Gastroesophageal sphincter (tissue), 3 donors: ENCODE measurements at regions not wholly inside any gene's neighbourhood (a gene's known extent, or its start where the extent isn't known, plus 50 kb on each side); places are given as distances from the start of the nearest gene placed in this dataset.

ENCODE experiments used
- CTCF ChIP-seq, 4 experiments: fragments of 200-600 bp in 2 of 4; fragments of 450-650 bp in 2 of 4; sonication (generic) in 1 of 4; IDR thresholded peaks; one replicate each; pipeline ENCODE4 v1.5.1; 2017 to 2019; ENCODE audit warnings: antibody characterized with exemption in 4 of 4, mild to moderate bottlenecking in 2 of 4, moderate library complexity in 2 of 4
- EP300 ChIP-seq: sonication (generic); formaldehyde crosslinking; IDR thresholded peaks from one replicate; pipeline ENCODE4 v1.6.1; 2017; ENCODE audit warnings: antibody characterized with exemption, mild to moderate bottlenecking
- POLR2A ChIP-seq, 2 donors: fragments of 450-650 bp; IDR thresholded peaks; one replicate each; pipeline ENCODE4 v1.6.1; 2017; ENCODE audit warnings: antibody characterized with exemption in 2 of 2, mild to moderate bottlenecking in 2 of 2, moderate library complexity in 1 of 2
- POLR2AphosphoS5 ChIP-seq: sonication (generic); formaldehyde crosslinking; IDR thresholded peaks from one replicate; pipeline ENCODE4 v1.6.1; 2017; ENCODE audit warnings: antibody characterized with exemption

GRCh38 chr3:76134166-76134565 lies 348.8 kb upstream of the ZNF717 start:
- no peak for TF ChIP-seq CTCF (IDR thresholded peaks at IDR 0.05)
- TF ChIP-seq POLR2AphosphoS5, result no peak
- TF ChIP-seq EP300, result no peak
- TF ChIP-seq POLR2A (IDR thresholded peaks at IDR 0.05), result no peak
